ENCODE measurements at regions not wholly inside any gene's neighbourhood (a gene's known extent, or its start where the extent isn't known, plus 50 kb on each side); places are given as distances from the start of the nearest gene placed in this dataset.
"Not testable (repeated sequence)": the region's sequence is repeated elsewhere in the genome, so short reads cannot be mapped to it uniquely, and the experiment has no call there.

- DNase-seq (ENCODE audit: low spot score): not testable (repeated sequence)
These were observed 110.5 kb upstream of the RRN3 start for GRCh38 chr16:15204571-15204970.

GRCh38 chr16:15192813-15193212, 98.7 kb upstream of the RRN3 start:
- not testable (repeated sequence) for DNase-seq (ENCODE audit: low spot score)

- not testable (repeated sequence) for DNase-seq (ENCODE audit: low spot score)
These were observed 98.1 kb upstream of the RRN3 start for GRCh38 chr16:15192197-15192596.

GRCh38 chr16:15189478-15189877, 95.4 kb upstream of the RRN3 start:
- not testable (repeated sequence) for DNase-seq (ENCODE audit: low spot score)

Data from SK-N-DZ (cell line).